NOMO-1 (cell line): ENCODE measurements at regions not wholly inside any gene's neighbourhood (a gene's known extent, or its start where the extent isn't known, plus 50 kb on each side); places are given as distances from the start of the nearest gene placed in this dataset.
"Not testable (repeated sequence)": the region's sequence is repeated elsewhere in the genome, so short reads cannot be mapped to it uniquely, and the experiment has no call there.

Experiments used
- DNase-seq, 2 experiments: peaks; one replicate each; lab custom pipeline; 2025; ENCODE audit not compliant: unreplicated experiment in 2 of 2; lab: John Stamatoyannopoulos, UW

DNA sequence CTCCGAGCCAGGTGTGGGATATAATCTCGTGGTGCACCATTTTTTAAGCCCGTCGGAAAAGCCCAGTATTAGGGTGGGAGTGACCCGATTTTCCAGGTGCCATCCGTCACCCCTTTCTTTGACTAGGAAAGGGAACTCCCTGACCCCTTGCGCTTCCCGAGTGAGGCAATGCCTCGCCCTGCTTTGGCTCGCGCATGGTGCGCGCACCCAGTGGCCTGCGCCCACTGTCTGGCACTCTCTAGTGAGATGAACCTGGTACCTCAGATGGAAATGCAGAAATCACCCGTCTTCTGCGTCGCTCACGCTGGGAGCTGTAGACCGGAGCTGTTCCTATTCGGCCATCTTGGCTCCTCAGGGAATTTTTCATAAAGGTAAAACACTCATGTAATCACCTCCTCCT lies 63.9 kb downstream of the RWDD3 start:
- not testable (repeated sequence) for DNase-seq

DNA sequence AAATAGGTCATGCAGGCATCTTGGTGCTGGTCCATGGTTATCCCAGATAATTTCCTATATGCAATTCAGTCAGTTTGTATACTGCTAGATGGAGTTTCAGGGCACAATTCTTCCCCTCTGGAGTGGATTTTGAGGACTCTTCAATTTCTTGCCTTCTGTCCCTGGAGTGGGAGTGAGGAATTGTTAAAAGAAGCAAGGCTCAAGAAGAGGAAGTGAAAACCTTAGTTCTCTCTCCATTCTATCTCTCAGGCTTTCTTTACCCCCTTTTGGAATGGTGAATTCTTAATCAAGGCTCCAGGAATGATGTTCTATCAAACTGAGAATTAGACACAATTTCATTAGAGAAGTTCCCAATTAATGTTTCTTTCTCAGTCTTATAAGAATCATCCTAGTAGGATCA lies 67.1 kb downstream of the RWDD3 start:
- no peak for DNase-seq

- DNase-seq: no peak
These were observed 67.6 kb downstream of the RWDD3 start for GRCh38 chr1:95301614-95302013.

DNA sequence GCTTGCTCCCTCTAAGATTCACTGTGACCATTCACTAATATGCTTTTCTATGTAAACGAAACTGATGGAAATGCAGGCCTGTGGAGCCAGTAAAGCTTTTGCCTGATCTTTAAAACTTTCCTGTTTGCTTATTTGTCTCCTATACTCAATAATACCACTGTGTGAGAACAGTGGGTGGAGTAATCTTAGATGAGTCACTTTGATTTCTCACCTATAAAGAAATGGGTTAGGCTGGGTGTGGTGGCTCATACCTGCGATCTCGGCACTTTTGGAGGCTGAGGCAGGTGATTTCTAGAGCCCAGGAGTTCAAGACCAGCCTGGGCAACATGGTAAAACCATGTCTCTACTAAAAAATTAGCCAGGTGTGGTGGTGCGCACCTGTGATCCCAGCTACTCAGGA lies 70.8 kb downstream of the RWDD3 start:
- DNase-seq: no peak

DNA sequence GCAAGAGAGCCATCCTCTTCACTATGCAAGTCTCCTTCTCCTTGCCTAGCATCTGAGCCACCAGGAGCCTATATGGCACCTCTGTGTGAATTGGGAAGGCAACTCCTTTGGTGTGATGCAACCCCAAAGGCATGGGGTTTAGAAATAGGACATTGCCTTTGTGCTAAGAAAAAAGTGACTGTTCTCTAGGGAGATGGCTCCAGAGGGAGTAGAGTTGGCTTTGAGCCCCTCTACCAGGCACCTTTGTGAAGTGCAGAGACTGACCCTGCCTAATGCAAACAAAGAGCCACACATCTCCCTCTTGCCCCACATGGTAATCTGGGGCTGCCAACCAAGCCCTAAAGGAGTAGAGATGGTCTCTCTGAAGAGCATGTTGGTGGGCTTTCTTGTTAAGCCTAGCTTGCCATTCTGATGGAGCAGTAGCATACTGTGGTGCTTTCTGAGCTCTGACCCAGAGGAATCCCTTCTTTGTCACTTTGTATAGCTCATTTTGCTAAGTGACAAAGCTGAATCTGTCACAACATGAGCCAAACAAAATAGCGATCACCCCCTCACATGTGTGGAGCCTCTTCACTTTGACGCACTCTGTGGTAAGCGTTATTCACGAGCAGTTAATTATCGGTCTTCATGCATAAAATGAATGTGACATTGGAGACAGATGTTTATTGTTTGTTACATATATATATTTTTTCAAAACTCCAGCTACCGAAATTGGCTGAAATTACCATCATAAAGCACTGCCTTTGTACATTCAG lies 74.4 kb downstream of the RWDD3 start:
- DNase-seq: no peak

DNA sequence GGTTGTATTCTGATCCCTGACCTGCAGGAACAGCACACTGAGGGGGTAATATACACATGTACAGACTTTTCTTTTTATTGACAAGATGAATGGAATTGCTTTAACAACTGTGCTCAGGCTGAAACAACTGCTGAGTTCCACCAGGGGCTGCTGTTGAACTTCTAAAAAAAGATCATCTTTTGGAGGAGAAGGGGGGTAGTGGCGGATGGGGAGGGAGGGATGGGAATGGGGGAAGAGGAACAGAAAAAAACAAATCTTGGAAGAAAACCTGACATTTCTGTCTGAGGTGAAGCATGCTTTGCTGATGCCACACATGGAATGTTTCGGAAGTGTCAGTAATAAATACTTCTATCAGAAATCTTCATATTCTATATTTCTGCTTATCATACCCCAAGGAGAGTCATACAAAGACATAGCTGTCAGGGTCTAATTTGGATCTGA lies 75.0 kb downstream of the RWDD3 start:
- DNase-seq: no peak

DNA sequence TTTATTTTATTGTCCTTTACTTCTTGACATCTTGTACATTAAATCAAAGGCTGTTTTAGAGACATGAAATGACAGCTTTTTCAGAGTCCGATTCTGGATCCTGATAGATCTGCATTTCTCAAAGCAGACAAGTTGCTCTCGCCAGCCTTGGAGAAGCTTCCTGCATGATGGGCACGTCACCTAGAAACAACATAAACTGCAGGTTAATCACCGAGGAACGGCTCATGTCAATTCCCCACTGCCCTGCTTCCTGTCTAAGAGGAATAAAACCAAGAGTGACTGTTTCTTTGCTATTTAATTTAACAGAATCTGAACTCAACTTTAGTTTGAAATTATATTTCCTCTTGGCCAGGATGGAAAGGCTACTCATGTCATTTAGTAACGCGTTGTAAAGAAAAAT lies 77.0 kb downstream of the RWDD3 start:
- no peak for DNase-seq

- no peak for DNase-seq
These were observed 77.8 kb downstream of the RWDD3 start for GRCh38 chr1:95311762-95312161.

GRCh38 chr1:95312181-95312580 lies 78.2 kb downstream of the RWDD3 start:
- no peak for DNase-seq

- no peak for DNase-seq
These were observed 79.5 kb downstream of the RWDD3 start for GRCh38 chr1:95313527-95313926.

DNA sequence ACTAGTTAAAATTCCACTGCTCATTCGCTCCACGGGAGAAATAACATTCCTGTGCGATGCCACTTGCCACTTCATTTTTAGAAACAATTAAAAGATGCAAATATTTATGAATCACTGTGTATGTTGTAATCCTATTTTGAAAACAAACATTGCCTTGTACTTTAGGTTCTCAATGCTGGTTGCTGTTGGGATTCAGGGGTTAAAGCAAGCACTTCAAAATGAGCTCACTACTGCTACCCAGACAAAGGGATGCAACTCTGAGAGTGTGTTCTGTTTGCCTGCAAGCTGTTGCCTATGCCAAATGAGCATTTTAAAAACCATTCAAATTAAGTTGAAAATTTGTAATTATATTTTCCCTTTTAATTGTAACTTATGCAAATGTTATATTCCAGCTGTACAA lies 87.5 kb downstream of the RWDD3 start:
- no peak for DNase-seq

- no peak for DNase-seq
These were observed 89.1 kb downstream of the RWDD3 start for GRCh38 chr1:95323123-95323522.

DNA sequence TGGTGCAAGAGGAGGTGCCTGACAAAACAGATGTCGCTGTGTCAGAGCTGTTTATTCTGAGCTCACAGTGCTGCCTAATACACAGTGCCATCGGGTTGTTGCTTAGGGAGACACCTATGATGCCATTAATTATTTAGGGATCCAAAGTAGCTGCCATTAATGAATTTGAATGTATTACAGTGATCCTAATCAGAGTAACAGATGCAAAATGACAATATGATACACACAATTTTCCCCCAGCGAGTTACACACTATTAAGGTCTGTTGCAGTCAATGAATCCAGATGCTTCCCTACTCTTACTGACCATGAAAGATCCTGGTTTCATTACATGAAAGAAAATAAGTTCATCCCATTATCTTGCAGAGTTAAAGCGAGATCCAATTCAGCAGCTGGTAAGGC lies 91.3 kb downstream of the RWDD3 start:
- DNase-seq: no peak

- DNase-seq: no peak
These were observed 92.0 kb downstream of the RWDD3 start for GRCh38 chr1:95326023-95326422.

- DNase-seq: no peak
These were observed 98.7 kb downstream of the RWDD3 start for GRCh38 chr1:95332754-95333153.

DNA sequence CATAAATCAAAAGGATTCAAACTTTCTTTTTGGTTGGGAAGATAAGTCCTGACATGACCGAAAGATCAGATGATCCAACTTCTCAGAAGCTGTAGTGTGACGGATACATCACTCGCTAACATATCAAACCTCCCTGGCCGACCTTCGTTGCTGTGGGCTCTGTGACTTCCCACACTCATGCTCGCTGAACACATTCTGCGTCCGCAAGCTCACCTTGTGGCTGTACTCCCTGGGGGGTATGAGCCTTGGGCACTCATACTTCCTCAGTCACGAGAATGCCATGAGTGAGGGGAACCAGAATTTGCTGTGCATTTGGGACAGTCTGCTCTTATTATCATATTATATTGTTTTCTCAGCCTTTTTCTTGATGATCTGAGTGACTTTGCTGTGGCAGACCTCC lies 105.4 kb downstream of the RWDD3 start:
- DNase-seq: no peak

DNA sequence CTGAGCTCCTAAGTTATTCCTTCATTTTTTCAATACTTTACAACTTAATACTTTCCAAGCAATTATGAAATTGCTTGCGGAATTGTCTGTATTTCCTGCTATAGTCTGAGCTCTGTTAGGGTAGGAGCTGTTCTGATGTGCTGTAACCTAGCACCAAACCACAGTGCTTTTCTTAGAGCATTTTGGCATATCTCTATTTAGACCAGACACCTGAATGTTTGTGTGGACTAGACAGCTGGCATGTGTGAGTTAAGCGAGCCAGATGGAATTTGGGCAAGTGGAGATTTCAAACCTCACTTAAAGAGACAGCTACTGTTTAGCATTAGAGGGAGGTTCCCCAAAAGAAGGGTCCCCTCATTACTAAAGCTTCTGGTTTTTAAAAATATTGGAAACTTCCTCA lies 106.1 kb downstream of the RWDD3 start:
- DNase-seq: no peak

DNA sequence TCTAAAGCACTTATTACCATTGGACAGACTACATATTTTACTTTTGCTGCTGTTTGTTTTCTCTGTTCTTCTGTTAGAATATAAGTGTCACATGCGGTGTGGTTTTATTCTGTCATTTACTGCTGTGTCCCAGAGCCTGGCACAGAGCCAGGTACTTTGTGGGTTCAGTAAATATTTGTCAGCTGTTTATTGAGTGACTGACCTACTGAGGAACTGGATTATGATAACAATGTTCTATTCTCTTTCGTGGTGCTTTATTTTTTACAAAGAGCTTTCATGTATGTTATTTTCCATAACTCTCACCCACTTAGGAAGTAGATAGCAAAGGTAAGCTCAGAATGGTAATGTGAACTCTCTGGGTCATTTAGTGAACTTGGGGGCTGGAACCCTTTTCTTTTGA lies 118.8 kb downstream of the RWDD3 start:
- DNase-seq: no peak

GRCh38 chr1:95353194-95353593 lies 119.2 kb downstream of the RWDD3 start:
- no peak for DNase-seq

DNA sequence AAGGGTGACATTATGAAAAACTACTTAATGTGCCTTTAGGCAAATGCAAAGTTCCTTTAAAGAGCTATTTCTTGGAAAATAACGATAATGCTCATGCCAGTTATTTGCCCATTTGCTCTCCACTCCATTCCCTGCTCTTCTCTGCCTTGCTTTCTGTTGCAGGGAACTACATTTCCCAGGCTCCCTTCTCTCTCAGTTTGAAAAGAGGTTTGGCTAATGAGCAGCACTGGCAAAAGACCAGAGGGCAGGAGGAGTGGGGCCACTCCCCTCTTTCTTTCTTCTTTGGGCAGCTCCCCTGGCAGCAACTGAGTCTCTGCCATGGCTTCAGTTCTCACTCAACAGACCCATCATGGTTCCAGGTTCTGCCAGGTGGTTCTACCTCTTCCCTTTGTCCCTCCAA lies 130.5 kb downstream of the RWDD3 start:
- no peak for DNase-seq

- no peak for DNase-seq
These were observed 132.5 kb downstream of the RWDD3 start for GRCh38 chr1:95366498-95366897.

GRCh38 chr1:95368178-95368577 lies 134.2 kb downstream of the RWDD3 start:
- no peak for DNase-seq
